HS-27A (cell line): ENCODE measurements at regions not wholly inside any gene's neighbourhood (a gene's known extent, or its start where the extent isn't known, plus 50 kb on each side); places are given as distances from the start of the nearest gene placed in this dataset.
"Not testable (repeated sequence)": the region's sequence is repeated elsewhere in the genome, so short reads cannot be mapped to it uniquely, and the experiment has no call there.

Source experiments
- DNase-seq: peaks from one replicate; pipeline ENCODE4 v3.0.0-alpha.2; 2012; ENCODE audit warnings: low read depth, missing footprints

DNA sequence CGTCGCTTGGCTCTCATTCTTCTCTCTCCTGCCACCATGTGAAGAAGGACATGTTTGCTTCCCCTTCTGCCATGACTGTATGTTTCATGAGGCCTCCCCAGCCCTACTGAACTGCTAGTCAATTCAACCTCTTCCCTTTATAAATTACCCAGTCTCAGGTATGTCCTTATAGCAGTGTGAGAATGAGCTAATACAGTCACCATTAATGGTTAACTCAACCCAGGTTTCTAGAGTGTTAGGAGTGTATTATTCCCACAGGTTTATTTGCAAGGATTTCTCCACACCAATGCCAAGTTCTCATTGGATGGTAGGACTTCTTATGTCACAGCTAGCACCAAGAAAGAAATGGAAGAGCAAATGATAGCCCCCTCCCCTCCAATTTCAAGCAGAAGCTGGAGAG lies 71.9 kb downstream of the DYNAP start:
- DNase-seq = no peak

DNA sequence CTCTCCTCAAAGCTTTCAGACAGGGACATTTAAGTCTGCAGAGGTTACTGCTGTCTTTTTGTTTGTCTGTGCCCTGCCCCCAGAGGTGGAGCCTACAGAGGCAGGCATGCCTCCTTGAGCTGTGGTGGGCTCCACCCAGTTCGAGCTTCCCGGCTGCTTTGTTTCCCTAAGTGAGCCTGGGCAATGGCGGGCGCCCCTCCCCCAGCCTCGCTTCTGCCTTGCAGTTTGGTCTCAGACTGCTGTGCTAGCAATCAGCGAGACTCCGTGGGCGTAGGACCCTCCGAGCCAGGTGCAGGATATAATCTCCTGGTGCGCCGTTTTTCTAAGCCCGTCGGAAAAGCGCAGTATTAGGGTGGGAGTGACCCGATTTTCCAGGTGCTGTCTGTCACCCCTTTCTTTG lies 78.7 kb downstream of the DYNAP start:
- not testable (repeated sequence) for DNase-seq

DNA sequence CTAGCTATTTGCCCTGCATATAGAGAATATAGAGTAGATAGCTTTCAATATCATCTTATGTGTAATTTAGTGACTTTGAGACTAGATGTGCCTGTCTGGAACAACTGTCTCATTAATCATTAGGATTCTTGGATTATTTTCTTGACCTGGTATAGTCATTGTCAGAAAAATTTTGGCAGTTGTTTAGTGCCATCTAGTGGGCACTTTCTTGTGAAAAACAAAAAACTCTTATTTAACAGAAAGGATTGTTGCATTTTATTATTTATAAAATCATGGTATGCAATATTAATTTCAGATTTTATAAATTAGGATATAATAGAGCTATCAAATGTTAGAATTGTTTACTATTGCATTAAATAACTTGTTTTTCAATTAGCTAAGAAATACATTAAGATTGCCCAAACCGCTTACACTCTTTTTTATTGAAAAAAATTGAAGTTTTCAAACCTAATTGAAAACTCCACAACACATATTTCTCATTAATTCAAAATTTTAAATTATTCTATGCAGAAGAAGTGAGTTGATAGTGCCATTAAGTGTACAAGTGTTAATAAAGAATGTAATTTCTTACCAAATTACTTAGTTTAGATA lies 80.3 kb downstream of the DYNAP start:
- no peak for DNase-seq

DNA sequence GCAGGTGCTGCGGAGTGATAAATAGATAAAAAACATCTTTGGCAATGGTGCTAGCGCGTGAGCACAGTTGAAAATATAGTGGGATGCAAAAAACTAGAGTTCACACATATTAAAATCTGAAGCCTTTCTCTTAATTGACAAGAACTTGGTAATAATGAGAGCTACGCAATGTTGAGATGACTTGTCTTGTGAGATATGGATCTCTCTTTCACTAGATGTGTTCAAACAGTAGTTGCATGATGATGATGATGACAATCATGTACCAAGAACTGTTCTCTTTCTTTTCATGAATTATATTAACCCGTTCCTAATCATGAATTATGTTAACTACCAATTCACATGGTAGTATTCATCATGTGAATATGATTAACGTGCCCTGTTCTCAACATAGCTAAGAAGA lies 81.1 kb downstream of the DYNAP start:
- no peak for DNase-seq

DNA sequence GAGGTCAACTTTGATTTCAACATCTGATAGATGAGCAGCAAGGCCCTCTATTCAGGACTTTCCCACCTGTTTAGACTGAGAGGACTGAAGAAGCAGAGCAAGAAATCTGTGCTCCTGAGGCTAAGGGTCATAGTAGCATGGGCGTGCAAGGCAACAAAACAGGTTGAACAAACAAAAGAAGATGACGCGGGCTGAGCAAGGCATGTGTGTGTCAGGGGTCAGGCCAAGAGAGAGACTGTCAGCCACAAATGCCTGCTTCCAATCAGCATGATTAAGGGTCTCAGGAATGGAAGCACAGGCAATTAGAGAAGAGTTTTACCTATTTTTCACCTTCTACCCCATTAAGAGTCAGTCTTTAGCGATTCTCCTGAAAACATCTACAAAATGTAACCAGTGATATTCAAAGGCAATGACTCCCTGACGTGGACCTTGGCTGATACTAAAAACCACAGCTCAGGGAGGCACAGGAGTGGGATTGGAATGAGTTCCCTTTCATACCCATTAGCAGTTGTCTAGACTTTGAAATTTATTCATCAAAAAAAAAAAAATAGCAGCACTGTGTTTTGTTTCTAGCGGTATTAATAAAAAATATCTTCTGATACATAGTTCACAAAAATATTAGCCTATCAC lies 81.9 kb downstream of the DYNAP start:
- DNase-seq = no peak

DNA sequence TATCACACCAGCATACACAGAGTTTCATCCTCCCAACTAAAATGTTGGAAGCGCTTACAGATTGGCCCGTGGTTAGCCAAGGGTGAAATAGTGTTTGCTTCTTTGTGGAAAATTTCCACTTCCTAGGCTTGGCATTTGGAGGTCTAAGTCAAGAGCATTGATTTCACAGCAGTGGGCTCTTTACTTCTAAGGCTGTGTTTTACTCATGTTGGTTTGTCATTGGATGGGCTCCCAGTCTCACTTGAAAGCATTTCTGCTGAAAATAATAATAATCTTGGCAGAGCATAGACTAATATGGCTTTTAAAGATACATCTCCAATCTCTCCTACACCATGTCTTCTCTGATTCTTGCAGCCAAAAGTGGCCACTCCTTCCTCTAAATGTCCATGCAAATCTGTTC lies 82.9 kb downstream of the DYNAP start:
- DNase-seq = no peak

DNA sequence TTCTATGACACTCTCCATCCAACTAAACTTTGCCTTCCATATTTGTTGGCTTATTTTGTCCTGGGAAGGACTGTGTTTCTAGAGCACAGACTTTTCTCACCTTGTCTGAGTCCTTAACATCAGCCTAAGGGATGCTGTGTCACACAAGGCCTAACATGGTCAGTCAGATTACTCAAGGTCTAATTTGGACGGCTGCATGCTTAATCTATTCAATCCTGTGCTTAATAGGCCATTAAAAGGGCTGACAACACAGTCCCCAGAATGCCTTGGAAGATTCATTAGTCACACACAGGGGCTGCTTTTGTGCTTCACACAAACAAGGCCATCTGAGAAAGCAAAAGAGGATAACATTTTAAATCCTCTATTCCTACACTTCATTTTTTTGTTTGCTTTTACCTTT lies 84.0 kb downstream of the DYNAP start:
- DNase-seq = no peak

DNA sequence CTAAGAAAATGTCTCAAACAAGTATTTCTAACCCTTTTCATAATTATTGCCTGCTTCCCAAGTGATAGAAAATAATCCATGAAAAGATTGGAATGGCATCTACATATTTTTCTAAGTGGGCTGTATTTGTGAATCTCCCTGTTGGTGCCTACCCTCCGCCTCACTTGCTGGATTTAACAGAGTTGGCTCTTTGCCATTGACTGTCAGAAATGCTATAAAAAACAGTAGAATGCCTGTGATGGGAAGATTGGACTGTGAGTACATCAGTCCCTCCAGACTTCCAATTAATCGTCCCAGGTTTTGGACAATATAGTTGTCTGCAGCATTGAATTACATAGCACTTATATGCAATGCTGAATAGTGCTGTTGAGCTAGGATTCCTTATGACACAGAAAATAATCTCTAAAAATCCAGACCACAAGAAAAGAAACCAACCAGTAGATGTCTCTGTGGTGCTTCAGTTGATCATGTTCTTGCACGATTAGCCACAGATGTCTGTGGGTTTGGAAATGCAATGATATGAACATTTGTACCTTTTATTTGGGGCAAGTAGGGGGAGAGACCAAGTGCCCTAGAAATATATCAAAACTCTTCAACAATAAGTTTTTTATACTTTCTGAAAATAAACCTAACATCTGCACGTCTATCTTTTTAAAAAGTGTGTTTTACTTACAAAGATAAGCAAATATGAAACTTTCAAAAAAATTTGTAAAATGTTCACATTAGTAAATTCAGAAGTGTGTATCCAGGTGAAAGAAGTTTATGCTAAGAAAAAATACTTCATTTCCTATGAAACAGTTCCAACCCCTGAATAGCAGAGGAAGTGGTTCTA lies 88.5 kb downstream of the DYNAP start:
- DNase-seq = peak; percentile 47

DNA sequence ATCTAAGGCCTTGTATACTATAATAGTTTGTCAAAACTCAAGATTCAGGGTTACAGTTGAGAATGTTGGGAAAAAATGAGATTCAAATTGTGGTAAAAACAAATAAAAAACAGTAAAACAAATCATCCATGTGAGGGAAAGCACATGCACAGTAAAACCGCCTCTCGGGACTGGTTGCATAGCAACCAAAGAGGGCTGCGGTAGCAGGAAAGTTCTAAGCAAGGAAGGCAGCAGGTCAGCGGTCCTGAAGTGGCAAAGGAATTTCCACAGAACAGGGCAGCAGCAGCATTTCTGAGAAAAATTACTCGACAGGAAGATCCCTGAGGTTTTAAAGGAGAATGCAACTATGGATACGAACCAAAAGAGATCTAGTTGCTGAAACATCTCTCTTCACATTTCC lies 93.7 kb downstream of the DYNAP start:
- DNase-seq = no peak

DNA sequence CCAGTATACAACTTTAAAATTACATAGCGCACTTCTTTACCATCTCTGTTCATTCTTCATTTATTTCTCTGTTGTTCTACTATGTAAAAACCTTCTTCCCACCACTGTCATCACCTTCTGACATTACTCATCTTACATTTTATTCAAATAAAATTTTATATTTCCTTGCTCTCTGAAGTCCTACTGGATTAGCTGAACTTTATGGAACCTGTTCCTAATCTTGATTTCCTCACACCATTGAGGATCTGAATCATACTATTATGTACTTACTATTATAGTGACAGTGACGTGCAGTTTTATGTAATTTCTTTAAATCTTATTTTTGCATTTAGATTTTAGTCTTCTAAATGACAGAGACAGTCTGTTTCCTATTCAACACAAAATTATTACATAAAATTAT lies 98.3 kb downstream of the DYNAP start:
- no peak for DNase-seq

DNA sequence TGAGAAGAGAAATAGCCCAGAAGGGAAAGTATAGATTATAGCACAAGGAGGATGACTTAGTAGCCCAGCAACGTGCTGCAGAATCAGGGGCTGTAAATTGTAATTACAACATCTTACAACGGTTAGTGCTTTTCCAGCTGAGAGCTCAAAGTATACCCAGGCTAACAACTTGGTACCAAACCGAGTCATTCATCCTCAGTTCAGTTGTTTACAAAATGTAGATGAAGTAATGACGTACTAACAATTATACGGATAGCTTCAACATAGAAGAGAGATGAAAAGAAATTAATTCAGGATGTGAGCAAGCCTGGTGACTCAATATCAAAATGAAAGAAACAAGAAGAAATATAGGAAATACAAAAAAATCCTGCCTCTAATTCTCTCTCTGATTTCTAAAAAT lies 99.2 kb downstream of the DYNAP start:
- no peak for DNase-seq

DNA sequence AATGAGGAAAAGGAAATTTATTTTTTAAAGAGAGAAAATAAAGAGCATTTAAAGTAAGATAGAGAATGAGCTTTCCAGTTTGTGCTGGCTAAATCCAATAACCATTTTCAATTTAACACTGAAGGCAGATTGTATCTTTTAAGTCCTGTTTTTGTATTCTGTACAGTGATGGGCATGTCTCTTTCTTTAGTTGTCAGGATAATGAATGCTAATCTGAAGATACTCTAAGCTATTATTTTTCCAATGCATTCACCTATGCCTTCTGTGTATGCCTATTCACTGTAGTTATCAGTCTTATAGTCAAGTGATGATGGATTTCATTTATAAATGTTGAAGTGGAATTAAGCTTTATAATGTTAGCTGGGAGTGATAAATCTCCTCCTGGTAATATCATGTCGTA lies 101.4 kb downstream of the DYNAP start:
- DNase-seq = no peak

DNA sequence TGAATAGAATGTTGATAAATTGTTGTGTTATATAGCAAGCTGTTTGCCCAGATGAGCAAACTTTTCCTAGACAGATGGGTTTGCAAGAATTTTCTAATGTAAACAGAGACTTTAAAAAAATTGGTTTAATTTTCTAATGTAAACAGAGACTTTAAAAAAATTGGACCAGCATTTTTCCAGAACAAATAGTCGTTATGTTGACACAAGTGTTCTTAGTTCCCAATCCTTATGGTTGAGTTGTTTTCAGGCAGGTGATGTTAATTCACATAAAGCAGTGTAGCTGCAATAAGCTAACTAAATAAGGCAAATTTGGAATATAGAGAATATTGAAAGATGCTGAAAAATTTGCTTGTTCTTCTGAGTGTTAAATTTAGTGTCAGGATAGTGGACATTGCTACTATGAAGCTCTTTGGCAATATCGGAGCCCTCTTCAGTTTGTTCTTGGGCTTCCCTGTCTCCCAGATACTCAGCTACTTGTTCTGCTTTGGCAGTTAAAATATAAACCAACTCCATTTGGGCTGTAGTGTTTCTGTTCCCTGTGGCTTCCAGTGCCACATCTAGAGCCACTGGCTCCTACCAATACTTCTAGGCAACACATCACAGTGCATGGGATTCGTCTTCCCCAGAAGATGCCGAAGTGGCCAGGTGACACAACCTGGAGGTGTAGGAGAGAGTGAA lies 105.7 kb downstream of the DYNAP start:
- DNase-seq = no peak

DNA sequence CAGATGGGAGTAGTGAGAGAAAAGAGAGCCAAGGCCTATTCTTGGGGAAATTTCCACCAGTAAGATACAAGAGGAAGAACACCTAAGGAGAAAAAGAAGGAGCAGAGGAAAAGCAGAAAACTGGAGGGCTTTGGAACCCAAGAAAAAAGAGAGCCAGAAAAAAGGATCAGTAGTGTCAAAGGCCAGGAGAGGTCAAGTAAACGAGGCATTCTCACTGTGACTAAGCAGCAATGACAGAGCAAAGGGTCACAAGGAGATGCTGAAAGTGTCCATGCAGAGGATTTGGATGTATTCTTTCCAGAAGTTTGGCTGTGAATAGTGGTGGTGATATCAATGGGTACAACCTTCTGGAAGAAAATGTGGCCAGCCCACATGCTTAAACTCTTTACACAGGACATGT lies 109.5 kb downstream of the DYNAP start:
- no peak for DNase-seq

DNA sequence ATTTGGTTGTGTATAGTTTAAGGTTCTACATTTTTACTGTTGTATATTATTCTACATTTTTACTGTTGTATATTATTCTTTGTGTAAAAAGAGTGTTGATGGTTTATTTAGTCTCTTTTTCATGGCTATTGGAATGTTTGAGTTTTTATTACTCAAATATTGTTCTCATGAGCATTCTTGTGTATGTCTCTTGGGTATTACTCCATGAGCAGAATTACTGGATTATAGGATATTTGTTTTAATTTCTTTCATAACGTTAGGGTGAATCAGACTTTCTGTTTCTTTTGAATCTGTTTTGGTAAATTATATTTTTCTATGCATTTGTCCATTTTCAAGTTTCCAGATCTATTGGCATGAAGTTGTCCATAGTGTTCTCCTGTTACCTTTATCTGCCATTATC lies 111.6 kb downstream of the DYNAP start:
- DNase-seq = no peak

DNA sequence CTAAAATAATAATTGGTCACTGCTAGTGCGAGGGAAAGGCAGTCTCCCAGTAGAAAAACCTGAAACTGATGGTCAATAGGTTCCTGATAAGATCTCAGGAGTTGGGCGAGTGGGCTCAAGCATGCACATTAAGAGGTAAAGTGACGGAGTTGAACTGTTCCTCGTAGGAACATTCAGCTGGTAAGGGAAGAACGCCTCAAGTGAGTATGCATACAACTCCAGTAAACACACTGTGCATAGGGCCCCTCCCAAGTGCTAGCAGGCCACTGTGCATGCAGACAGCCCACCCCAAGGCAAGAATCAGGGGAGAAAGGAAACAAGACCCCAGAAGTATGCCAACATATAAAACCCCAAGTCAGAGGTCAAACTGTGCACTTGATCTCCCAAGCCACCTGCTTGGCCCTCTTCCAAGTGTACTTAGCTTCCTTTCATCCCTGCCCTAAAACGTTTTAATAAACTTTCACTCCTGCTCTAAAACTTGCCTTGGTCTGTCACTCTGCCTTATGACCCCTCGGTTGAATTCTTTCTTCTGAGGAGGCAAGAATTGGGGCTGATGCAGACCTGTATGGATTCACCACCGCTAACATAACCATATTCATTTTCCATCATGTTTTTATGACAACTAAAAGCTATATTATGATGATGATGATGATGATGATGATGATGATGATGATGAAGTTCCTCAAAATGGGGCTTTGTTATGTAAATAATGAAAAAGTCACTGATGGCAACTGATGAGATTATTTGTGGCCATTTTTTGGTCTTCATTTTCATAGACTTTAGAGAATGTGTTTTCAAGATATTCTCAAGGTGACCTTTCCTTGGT lies 118.0 kb upstream of the RAB27B start:
- no peak for DNase-seq

DNA sequence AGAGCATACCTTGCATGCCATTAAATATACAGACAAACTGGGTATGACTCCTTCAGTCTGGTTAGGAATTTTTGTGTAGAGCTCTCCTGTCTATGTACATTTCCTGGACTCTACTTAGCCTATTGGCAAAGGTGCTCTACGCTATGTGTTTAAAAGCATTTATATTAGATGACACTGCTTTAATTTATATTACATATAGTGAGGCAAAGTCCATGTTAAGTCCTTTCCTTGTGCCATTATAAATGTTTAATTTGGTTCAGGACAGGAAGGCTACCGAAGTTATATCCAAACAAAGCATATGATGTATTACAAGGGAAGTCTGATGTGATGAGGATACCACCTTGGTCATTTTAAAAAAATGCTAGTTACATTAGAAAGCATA lies 117.4 kb upstream of the RAB27B start:
- DNase-seq = no peak

DNA sequence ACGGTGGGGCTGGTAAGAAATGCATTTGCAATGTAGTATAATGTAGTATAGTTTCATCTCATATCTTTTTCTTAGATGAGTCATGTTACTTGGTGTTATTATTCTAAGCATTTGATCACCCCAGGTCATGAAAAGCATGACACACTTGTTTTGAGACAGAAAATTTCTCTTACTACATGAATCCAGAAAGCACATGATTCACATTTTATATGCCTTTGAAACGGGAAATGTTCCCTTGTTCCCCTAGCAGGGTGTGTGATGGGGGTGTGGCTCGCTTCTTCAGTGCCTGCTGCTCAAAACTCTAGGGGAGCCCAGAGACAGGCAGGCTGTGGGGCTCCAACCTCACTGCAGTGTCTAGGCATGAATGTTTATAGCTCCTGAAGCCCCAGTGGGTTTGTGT lies 116.0 kb upstream of the RAB27B start:
- peak; percentile 53 for DNase-seq

DNA sequence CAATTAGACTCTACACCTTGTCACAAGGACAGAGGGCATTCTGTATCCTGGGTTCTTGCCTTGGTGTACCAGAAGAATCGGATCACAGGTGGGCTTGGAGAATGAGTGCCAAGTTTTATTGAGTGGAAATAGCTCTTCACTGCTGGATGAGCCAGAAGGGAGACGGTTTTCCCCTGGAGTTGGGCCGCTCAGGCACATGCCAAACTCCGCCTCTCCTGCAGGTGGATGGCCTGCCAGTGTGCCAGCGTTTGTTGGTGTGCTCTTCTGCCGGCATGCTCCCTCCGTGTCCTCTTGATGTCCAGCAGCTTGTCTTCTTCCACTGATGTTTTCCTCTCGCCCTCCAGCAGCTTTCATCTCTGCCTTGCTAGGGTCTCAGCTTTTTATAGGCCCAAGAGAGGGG lies 115.5 kb upstream of the RAB27B start:
- DNase-seq = no peak

DNA sequence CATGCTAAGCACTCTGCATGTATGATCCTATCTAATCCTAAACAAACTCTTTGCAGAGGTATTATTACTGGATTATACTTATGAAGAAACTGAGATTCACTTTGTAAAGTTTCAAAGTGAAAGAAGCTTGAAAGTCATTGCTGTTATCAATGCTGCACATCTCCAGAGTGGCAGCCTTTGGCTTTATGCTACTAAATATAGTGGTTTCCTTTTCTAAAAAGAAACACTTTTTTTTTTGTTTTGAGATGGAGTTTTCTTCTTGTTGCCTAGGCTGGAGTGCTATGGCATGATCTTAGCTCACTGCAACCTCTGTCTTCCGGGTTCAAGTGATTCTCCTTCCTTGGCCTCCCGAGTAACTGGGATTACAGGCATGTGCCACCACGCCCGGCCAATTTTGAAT lies 114.9 kb upstream of the RAB27B start:
- no peak for DNase-seq

DNA sequence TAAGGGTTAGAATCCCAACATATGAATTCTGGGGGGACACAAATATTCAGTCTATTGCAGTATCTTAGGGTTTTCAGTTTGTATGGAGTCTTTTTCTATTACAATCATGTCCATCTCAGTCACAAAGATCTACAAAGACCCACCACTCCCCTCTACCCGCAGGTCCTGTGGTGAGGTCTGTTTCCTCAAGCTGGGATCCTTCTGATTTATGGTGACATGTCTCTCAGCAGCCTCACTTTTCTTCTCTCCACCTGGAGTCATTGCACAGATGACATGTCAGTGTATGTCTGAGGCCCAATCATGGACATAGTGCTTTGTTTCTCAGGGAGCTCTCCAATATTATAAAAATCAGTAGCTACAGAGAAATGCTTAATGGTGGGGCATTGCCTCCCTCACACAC lies 113.4 kb upstream of the RAB27B start:
- DNase-seq = no peak

DNA sequence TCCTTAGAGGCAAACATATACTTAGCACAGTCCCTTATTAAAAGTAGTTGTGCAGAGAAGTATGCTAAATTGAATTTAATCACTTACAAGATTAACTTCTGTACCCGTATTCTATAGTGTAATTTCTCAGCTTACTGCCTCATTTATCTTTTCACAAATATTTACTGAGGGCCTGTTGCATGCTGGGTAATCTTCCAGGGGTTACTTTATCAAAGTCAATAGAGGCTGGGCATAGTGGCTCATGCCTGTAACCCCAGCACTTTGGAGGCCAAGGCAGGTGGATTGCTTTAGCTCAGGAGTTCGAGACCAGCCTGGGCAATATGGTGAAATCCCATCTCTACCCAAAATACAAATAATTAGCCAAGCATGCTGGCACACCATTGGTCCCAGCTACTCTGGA lies 111.7 kb upstream of the RAB27B start:
- no peak for DNase-seq
